IMR-90 (cell line): ENCODE measurements at regions not wholly inside any gene's neighbourhood (a gene's known extent, or its start where the extent isn't known, plus 50 kb on each side); places are given as distances from the start of the nearest gene placed in this dataset.

Experiments used
- CTCF ChIP-seq: conservative IDR thresholded peaks from 2 replicates; pipeline ENCODE4 v1.5.1; 2012; ENCODE audit warnings: mild to moderate bottlenecking, low read depth, low read length, improper control_type of control experiment
- ELK1 ChIP-seq: fragments of 150-350 bp; IDR thresholded peaks from 2 replicates; pipeline ENCODE4 v1.6.1; 2016; ENCODE audit warnings: low read depth, mild to moderate bottlenecking, low read length, moderate library complexity, borderline replicate concordance
- MAFK ChIP-seq: IDR thresholded peaks from 2 replicates; pipeline ENCODE4 v1.6.1; 2012; ENCODE audit warnings: low read depth, low read length, improper control_type of control experiment
- MAZ ChIP-seq: IDR thresholded peaks from 2 replicates; pipeline ENCODE4 v1.6.1; 2012; ENCODE audit warnings: low read depth, mild to moderate bottlenecking, low read length, improper control_type of control experiment, moderate library complexity, borderline replicate concordance
- POLR2A ChIP-seq: IDR thresholded peaks from 2 replicates; pipeline ENCODE4 v1.6.1; 2012; ENCODE audit warnings: mild to moderate bottlenecking, low read depth, low read length
- RCOR1 ChIP-seq: IDR thresholded peaks from 2 replicates; pipeline ENCODE4 v1.6.1; 2012; ENCODE audit warnings: mild to moderate bottlenecking, low read length, improper control_type of control experiment; ENCODE audit not compliant: insufficient replicate concordance
- USF2 ChIP-seq: fragments of 150-350 bp; IDR thresholded peaks from 2 replicates; pipeline ENCODE4 v1.6.1; 2017; ENCODE audit warnings: mild to moderate bottlenecking, antibody characterized with exemption, low read length, low read depth

GRCh38 chr2:234355808-234356365 lies 141.0 kb downstream of the ARL4C start:
- TF ChIP-seq CTCF = no peak
- TF ChIP-seq RCOR1 = no peak
- TF ChIP-seq POLR2A = no peak
- TF ChIP-seq MAZ = no peak
- TF ChIP-seq USF2 = no peak
- TF ChIP-seq MAFK = no peak
- no peak for TF ChIP-seq ELK1
